HCT116 (cell line): ENCODE measurements at regions not wholly inside any gene's neighbourhood (a gene's known extent, or its start where the extent isn't known, plus 50 kb on each side); places are given as distances from the start of the nearest gene placed in this dataset.

Experiments
- ATAC-seq: fragments of 200-7000 bp; cut with Tn5 transposase; 2 replicates; pipeline ENCODE4 v1.9.1; 2020; ENCODE audit warnings: mild to moderate bottlenecking, moderate library complexity
- BruUV-seq: library from RNA; stranded (reverse); fragments of 400-500 nt; replicated peaks from 2 replicates; lab custom pipeline; 2021; lab: Mats Ljungman, UMichigan
- CTCF ChIA-PET: fragments of 300-600 bp; sonication (Branson Sonifier 250); formaldehyde crosslinking; loops from one replicate; lab custom pipeline; 2021; ENCODE audit warnings: antibody characterized with exemption; lab: Charles Lee
- POLR2A ChIA-PET: fragments of 300-600, 350-600 bp; sonication (Branson Sonifier 250); formaldehyde crosslinking; loops from one replicate; lab custom pipeline; 2021; ENCODE audit warnings: antibody characterized with exemption; lab: Charles Lee
- RAD21 ChIA-PET, 2 experiments: fragments of 300-600 bp; sonication (Branson Sonifier 250); formaldehyde crosslinking; loops; one replicate each; lab custom pipeline; 2023; ENCODE audit warnings: low total read pairs in 2 of 2; ENCODE audit not compliant: uncharacterized antibody in 2 of 2, unreplicated experiment in 2 of 2, low non-redundant PET in 1 of 2; lab: Charles Lee
- DNase-seq: peaks from one replicate; pipeline ENCODE4 v3.0.0-alpha.2; 2010; ENCODE audit warnings: low read depth, low spot score
- H2AFZ ChIP-seq: fragments of 200-600 bp; shearing (Covaris generic), sonication (generic); 2 replicates; pipeline ENCODE4 v1.6.1; 2017; ENCODE audit warnings: low read depth, mixed run types, mixed read lengths, antibody characterized with exemption, low read length; ENCODE audit not compliant: poor library complexity, severe bottlenecking
- H3K27ac ChIP-seq: 2 replicates; pipeline ENCODE4 v1.5.1; 2012; ENCODE audit warnings: low read depth, low read length
- H3K27me3 ChIP-seq: fragments of 200-600 bp; sonication (generic); 2 replicates; pipeline ENCODE4 v1.6.1; 2016; ENCODE audit warnings: mixed run types, low read length, mixed read lengths; ENCODE audit not compliant: insufficient read depth
- H3K36me3 ChIP-seq, 2 experiments: fragments of 200-500 bp in 1 of 2; fragments of 200-600 bp in 1 of 2; sonication (Bioruptor generic) in 1 of 2; sonication (generic) in 1 of 2; 2 replicates each; pipeline versions ENCODE4 v1.5.1 to v1.6.1; 2014 to 2016; ENCODE audit warnings: low read length in 2 of 2, inconsistent platforms in 1 of 2, mixed read lengths in 1 of 2, mixed run types in 1 of 2; ENCODE audit not compliant: insufficient read depth in 2 of 2, control insufficient read depth in 1 of 2
- H3K4me1 ChIP-seq, 2 experiments: fragments of 200-600 bp in 1 of 2; sonication (generic) in 1 of 2; 2 replicates each; pipeline versions ENCODE4 v1.5.1 to v1.6.1; 2012 to 2017; ENCODE audit warnings: low read length in 2 of 2, inconsistent platforms in 1 of 2, mild to moderate bottlenecking in 1 of 2, mixed read lengths in 1 of 2, mixed run types in 1 of 2, moderate library complexity in 1 of 2; ENCODE audit not compliant: insufficient read depth in 2 of 2, control insufficient read depth in 1 of 2
- H3K4me2 ChIP-seq: fragments of 200-600 bp; sonication (generic); 2 replicates; pipeline ENCODE4 v1.6.1; 2017; ENCODE audit warnings: mixed run types, low read length, mixed read lengths
- H3K4me3 ChIP-seq, 2 experiments: fragments of 200-600 bp in 1 of 2; sonication (generic) in 1 of 2; replicated peaks in 1 of 2; 2 replicates each; pipeline ENCODE4 v1.5.1; 2011 to 2016; ENCODE audit warnings: low read length in 2 of 2, control low read depth in 1 of 2, low read depth in 1 of 2, mild to moderate bottlenecking in 1 of 2, mixed read lengths in 1 of 2, mixed run types in 1 of 2
- H3K79me2 ChIP-seq: fragments of 200-600 bp; sonication (generic); 2 replicates; pipeline ENCODE4 v1.6.1; 2017; ENCODE audit warnings: mild to moderate bottlenecking, mixed run types, low read length, moderate library complexity, mixed read lengths; ENCODE audit not compliant: insufficient read depth
- H3K9ac ChIP-seq: fragments of 200-600 bp; sonication (generic); 2 replicates; pipeline ENCODE4 v1.6.1; 2016; ENCODE audit warnings: low read length, mixed read lengths
- H3K9me2 ChIP-seq: fragments of 200-600 bp; sonication (generic), shearing (Covaris generic); 2 replicates; pipeline ENCODE4 v1.6.1; 2017; ENCODE audit warnings: mixed run types, mild to moderate bottlenecking, moderate library complexity; ENCODE audit not compliant: insufficient read depth
- H3K9me3 ChIP-seq, 2 experiments: fragments of 200-500 bp in 1 of 2; fragments of 200-600 bp in 1 of 2; sonication (Bioruptor generic) in 1 of 2; sonication (generic) in 1 of 2; 2 replicates each; pipeline ENCODE4 v1.6.1; 2014 to 2017; ENCODE audit warnings: low read length in 2 of 2, mixed read lengths in 2 of 2, inconsistent platforms in 1 of 2, low read depth in 1 of 2, mild to moderate bottlenecking in 1 of 2, mixed run types in 1 of 2, moderate library complexity in 1 of 2; ENCODE audit not compliant: control insufficient read depth in 1 of 2, insufficient read depth in 1 of 2
- H4K20me1 ChIP-seq: fragments of 200-600 bp; sonication (generic), shearing (Covaris generic); 2 replicates; pipeline ENCODE4 v1.6.1; 2017; ENCODE audit warnings: mixed run types, mild to moderate bottlenecking, moderate library complexity; ENCODE audit not compliant: insufficient read depth
- ATF3 ChIP-seq: IDR thresholded peaks from 2 replicates; pipeline ENCODE4 v1.6.1; 2012
- CBX3 ChIP-seq: IDR thresholded peaks from 2 replicates; pipeline ENCODE4 v1.6.1; 2012; ENCODE audit warnings: low read depth
- EGR1 ChIP-seq: IDR thresholded peaks from 2 replicates; pipeline ENCODE4 v1.6.1; 2012; ENCODE audit warnings: low read depth
- ELF1 ChIP-seq: IDR thresholded peaks from 2 replicates; pipeline ENCODE4 v1.6.1; 2012; ENCODE audit warnings: low read depth, borderline replicate concordance
- EZH2 ChIP-seq: fragments of 200-600 bp; sonication (generic); IDR thresholded peaks from 2 replicates; pipeline ENCODE4 v1.6.1; 2017; ENCODE audit warnings: antibody characterized with exemption, mixed run types
- EZH2phosphoT487 ChIP-seq: fragments of 200-600 bp; IDR thresholded peaks from 2 replicates; pipeline ENCODE4 v1.6.1; 2018; ENCODE audit warnings: antibody characterized with exemption, borderline replicate concordance
- FOSL1 ChIP-seq: IDR thresholded peaks from 2 replicates; pipeline ENCODE4 v1.6.1; 2012; ENCODE audit warnings: low read depth
- JUND ChIP-seq: IDR thresholded peaks from 2 replicates; pipeline ENCODE4 v1.6.1; 2012
- MAX ChIP-seq: IDR thresholded peaks from 2 replicates; pipeline ENCODE4 v1.6.1; 2012
- POLR2A ChIP-seq: IDR thresholded peaks from 2 replicates; pipeline ENCODE4 v1.7.0; 2011; ENCODE audit warnings: borderline replicate concordance; ENCODE audit not compliant: insufficient read depth, insufficient read length; ENCODE audit errors: extremely low read depth
- RAD21 ChIP-seq: IDR thresholded peaks from 2 replicates; pipeline ENCODE4 v1.6.1; 2012; ENCODE audit warnings: low read depth, mild to moderate bottlenecking
- REST ChIP-seq: IDR thresholded peaks from 2 replicates; pipeline ENCODE4 v1.6.1; 2012; ENCODE audit warnings: low read depth
- SIN3A ChIP-seq: IDR thresholded peaks from 2 replicates; pipeline ENCODE4 v1.6.1; 2012; ENCODE audit warnings: low read depth
- ZFX ChIP-seq: fragments of 450-650 bp; IDR thresholded peaks from 2 replicates; pipeline ENCODE4 v1.6.1; 2017
- ZNF274 ChIP-seq: fragments of 200-500 bp; sonication (Bioruptor generic); IDR thresholded peaks from 2 replicates; pipeline ENCODE4 v1.6.1; 2014; ENCODE audit warnings: mild to moderate bottlenecking, low read depth, low read length, inconsistent platforms
- intact Hi-C: fragments of 100-400 bp; cut with micrococcal nuclease; formaldehyde crosslinking; loops from 2 replicates; pipeline ENCODE4 v1.10.0; 2022

- no peak overlapping the region for H3K4me3 ChIP-seq
- CTCF ChIA-PET, result no interaction called here
- POLR2A ChIA-PET, result interaction anchor here (0.7 kb wide), 1 partner anchor 14 kb away, joined by 3 read pairs; no protein-coding TSS in a partner anchor
- ATAC-seq (no peak), DNase-seq (no peak)
- H2AFZ ChIP-seq, result no peak overlapping the region
- no TSS peak for BruUV-seq
- intact Hi-C loops, result no loop called here
- H3K36me3 ChIP-seq, result no peaks in the 10 kb centered on the region
- TF ChIP-seq EGR1, result no peak
- TF ChIP-seq JUND, result no peak
- no peak for TF ChIP-seq ATF3
- TF ChIP-seq EZH2phosphoT487, result no peak
- TF ChIP-seq MAX, result no peak
- no peak for TF ChIP-seq SIN3A
- no peak for TF ChIP-seq ZFX
- TF ChIP-seq ZNF274, result no peak
- TF ChIP-seq REST, result no peak
- TF ChIP-seq ELF1, result no peak
- TF ChIP-seq RAD21, result no peak
- no peak for TF ChIP-seq EZH2
- TF ChIP-seq POLR2A, result no peak
- no peak for TF ChIP-seq FOSL1
- no peak for TF ChIP-seq CBX3
- H3K27me3 ChIP-seq, result no peaks in the 10 kb centered on the region
- RAD21 ChIA-PET, result no interaction called here
- no peaks in the 10 kb centered on the region for H3K9me3 ChIP-seq
- no peak overlapping the region for H3K27ac ChIP-seq
- no peak overlapping the region for H3K9ac ChIP-seq
- 0 out of 4 replicates have a peak, but pooled peaks cover 0 to 2% of the 10 kb centered on the region in 2 experiments for H3K4me1 ChIP-seq
- H3K4me2 ChIP-seq, result no peak overlapping the region
- H3K9me2 ChIP-seq, result no peaks in the 10 kb centered on the region
- H4K20me1 ChIP-seq, result no peaks in the 10 kb centered on the region
- no peaks in the 10 kb centered on the region for H3K79me2 ChIP-seq
These were observed 52.8 kb upstream of the PNRC1 start for GRCh38 chr6:89027756-89028155.
